H9 (cell line): ENCODE measurements at regions not wholly inside any gene's neighbourhood (a gene's known extent, or its start where the extent isn't known, plus 50 kb on each side); places are given as distances from the start of the nearest gene placed in this dataset.

Experiments used
- DNase-seq: peaks from one replicate; pipeline ENCODE4 v3.0.0-alpha.2; 2017
- H2AFZ ChIP-seq: one replicate; pipeline ENCODE4 v1.6.1; 2013; ENCODE audit warnings: mild to moderate bottlenecking, low read length, control low read depth, moderate library complexity
- H2AK5ac ChIP-seq: 2 replicates; pipeline ENCODE4 v1.6.1; 2013; ENCODE audit warnings: low read length, control low read depth, mixed read lengths; ENCODE audit not compliant: insufficient read length
- H2BK120ac ChIP-seq: one replicate; pipeline ENCODE4 v1.6.1; 2013; ENCODE audit warnings: low read depth, mild to moderate bottlenecking, low read length, control low read depth, inconsistent platforms; ENCODE audit not compliant: poor library complexity, severe bottlenecking
- H2BK12ac ChIP-seq: 2 replicates; pipeline ENCODE4 v1.6.1; 2013; ENCODE audit warnings: low read length, control low read depth, mixed read lengths, low read depth; ENCODE audit not compliant: insufficient read length
- H2BK15ac ChIP-seq: 2 replicates; pipeline ENCODE4 v1.6.1; 2013; ENCODE audit warnings: low read depth, low read length, control low read depth
- H2BK20ac ChIP-seq: one replicate; pipeline ENCODE4 v1.6.1; 2013; ENCODE audit warnings: low read depth, mild to moderate bottlenecking, low read length, control low read depth, inconsistent platforms; ENCODE audit not compliant: poor library complexity, severe bottlenecking
- H2BK5ac ChIP-seq: 2 replicates; pipeline ENCODE4 v1.6.1; 2013; ENCODE audit warnings: low read length, control low read depth, mixed read lengths; ENCODE audit not compliant: insufficient read length
- H3K14ac ChIP-seq: 2 replicates; pipeline ENCODE4 v1.6.1; 2013; ENCODE audit warnings: low read length, control low read depth; ENCODE audit not compliant: insufficient read depth
- H3K18ac ChIP-seq: 2 replicates; pipeline ENCODE4 v1.6.1; 2013; ENCODE audit warnings: low read depth, mild to moderate bottlenecking, mixed read lengths, low read length, control low read depth; ENCODE audit not compliant: insufficient read length
- H3K23ac ChIP-seq: 2 replicates; pipeline ENCODE4 v1.6.1; 2013; ENCODE audit warnings: low read length, control low read depth, mixed read lengths, low read depth; ENCODE audit not compliant: insufficient read length
- H3K23me2 ChIP-seq: 2 replicates; pipeline ENCODE4 v1.6.1; 2013; ENCODE audit warnings: low read depth, mild to moderate bottlenecking, mixed read lengths, low read length, control low read depth; ENCODE audit not compliant: insufficient read length, poor library complexity, severe bottlenecking
- H3K27ac ChIP-seq: 2 replicates; pipeline ENCODE4 v1.5.1; 2013; ENCODE audit warnings: low read length, control low read depth, mixed read lengths, low read depth; ENCODE audit not compliant: insufficient read length
- H3K27me3 ChIP-seq: 2 replicates; pipeline ENCODE4 v1.6.1; 2013; ENCODE audit warnings: low read length, control low read depth, inconsistent platforms; ENCODE audit not compliant: insufficient read depth
- H3K4ac ChIP-seq: 2 replicates; pipeline ENCODE4 v1.6.1; 2013; ENCODE audit warnings: low read depth, mild to moderate bottlenecking, control low read depth, inconsistent platforms, low read length, moderate library complexity
- H3K4me1 ChIP-seq: 2 replicates; pipeline ENCODE4 v1.6.1; 2013; ENCODE audit warnings: low read length, control low read depth, inconsistent platforms; ENCODE audit not compliant: insufficient read depth
- H3K4me2 ChIP-seq: 2 replicates; pipeline ENCODE4 v1.6.1; 2013; ENCODE audit warnings: low read length, control low read depth, mixed read lengths; ENCODE audit not compliant: insufficient read length, insufficient read depth
- H3K56ac ChIP-seq: 2 replicates; pipeline ENCODE4 v1.6.1; 2013; ENCODE audit warnings: low read depth, mild to moderate bottlenecking, mixed read lengths, low read length, control low read depth; ENCODE audit not compliant: insufficient read length
- H3K79me1 ChIP-seq: 2 replicates; pipeline ENCODE4 v1.6.1; 2013; ENCODE audit warnings: low read depth, mild to moderate bottlenecking, moderate library complexity, low read length, control low read depth, inconsistent platforms; ENCODE audit not compliant: insufficient read depth, poor library complexity, severe bottlenecking
- H3K79me2 ChIP-seq: 2 replicates; pipeline ENCODE4 v1.6.1; 2013; ENCODE audit warnings: low read length, control low read depth, inconsistent platforms; ENCODE audit not compliant: insufficient read depth
- H3K9ac ChIP-seq: 2 replicates; pipeline ENCODE4 v1.6.1; 2013; ENCODE audit warnings: low read length, control low read depth, mixed read lengths; ENCODE audit not compliant: insufficient read length; ENCODE audit errors: extremely low read depth
- H3K9me3 ChIP-seq: one replicate; pipeline ENCODE4 v1.6.1; 2013; ENCODE audit warnings: low read depth, low read length, inconsistent platforms; ENCODE audit not compliant: control insufficient read depth
- H3T11ph ChIP-seq: one replicate; pipeline ENCODE4 v1.6.1; 2013; ENCODE audit warnings: mild to moderate bottlenecking, low read length, control low read depth, inconsistent platforms
- H4K20me1 ChIP-seq: one replicate; pipeline ENCODE4 v1.6.1; 2013; ENCODE audit not compliant: control insufficient read depth, insufficient read length, insufficient read depth
- H4K5ac ChIP-seq: 2 replicates; pipeline ENCODE4 v1.6.1; 2013; ENCODE audit warnings: low read depth, mild to moderate bottlenecking, mixed read lengths, low read length, control low read depth; ENCODE audit not compliant: insufficient read length
- H4K8ac ChIP-seq: replicated peaks from 2 replicates; pipeline ENCODE4 v1.6.1; 2013; ENCODE audit warnings: low read length, control low read depth, mixed read lengths, low read depth; ENCODE audit not compliant: insufficient read length
- H4K91ac ChIP-seq: 2 replicates; pipeline ENCODE4 v1.6.1; 2013; ENCODE audit warnings: low read depth, mild to moderate bottlenecking, moderate library complexity, mixed read lengths, low read length, control low read depth; ENCODE audit not compliant: insufficient read length
- H3K27ac Mint-ChIP-seq, 3 experiments: 2 replicates in 2 of 3; 3 replicates in 1 of 3; pipeline ENCODE4 v1.8.0; 2020 to 2021; ENCODE audit warnings: mixed read lengths in 3 of 3, mild to moderate bottlenecking in 1 of 3, moderate library complexity in 1 of 3
- H3K27me3 Mint-ChIP-seq: 2 replicates; pipeline ENCODE4 v1.8.0; 2021; ENCODE audit warnings: low read depth, mild to moderate bottlenecking, moderate library complexity, mixed read lengths
- H3K36me3 Mint-ChIP-seq, 3 experiments: 2 replicates in 2 of 3; 3 replicates in 1 of 3; pipeline ENCODE4 v1.8.0; 2020 to 2021; ENCODE audit warnings: low read depth in 3 of 3, mixed read lengths in 3 of 3; ENCODE audit not compliant: insufficient read depth in 1 of 3
- H3K4me1 Mint-ChIP-seq, 2 experiments: 2 replicates each; pipeline ENCODE4 v1.8.0; 2020; ENCODE audit warnings: mixed read lengths in 2 of 2
- H3K4me3 Mint-ChIP-seq, 2 experiments: 2 replicates in 1 of 2; 3 replicates in 1 of 2; pipeline ENCODE4 v1.8.0; 2020 to 2021; ENCODE audit warnings: mild to moderate bottlenecking in 2 of 2, mixed read lengths in 2 of 2, moderate library complexity in 1 of 2
- H3K9me3 Mint-ChIP-seq, 2 experiments: 2 replicates in 1 of 2; 3 replicates in 1 of 2; pipeline ENCODE4 v1.8.0; 2020; ENCODE audit warnings: mild to moderate bottlenecking in 2 of 2, mixed read lengths in 2 of 2, moderate library complexity in 1 of 2
- WGBS: extraction: QIAGEN DNeasy Blood & Tissue Kit; methylation state at CpG from one replicate; pipeline ENCODE4 v1.1.7; 2013; ENCODE audit warnings: missing lambda C conversion rate, low lambda C conversion rate, mixed read lengths; ENCODE audit not compliant: insufficient read length; ENCODE audit errors: extremely low coverage; 5-methylcytosine and 5-hydroxymethylcytosine counted together
- TF ChIP-seq, protein P1 (sequence below): fragments of 200-600 bp; sonication (generic); conservative IDR thresholded peaks from 3 replicates; pipeline ENCODE4 v1.8.0; 2021; ENCODE audit warnings: antibody characterized with exemption, mild to moderate bottlenecking

DNA sequence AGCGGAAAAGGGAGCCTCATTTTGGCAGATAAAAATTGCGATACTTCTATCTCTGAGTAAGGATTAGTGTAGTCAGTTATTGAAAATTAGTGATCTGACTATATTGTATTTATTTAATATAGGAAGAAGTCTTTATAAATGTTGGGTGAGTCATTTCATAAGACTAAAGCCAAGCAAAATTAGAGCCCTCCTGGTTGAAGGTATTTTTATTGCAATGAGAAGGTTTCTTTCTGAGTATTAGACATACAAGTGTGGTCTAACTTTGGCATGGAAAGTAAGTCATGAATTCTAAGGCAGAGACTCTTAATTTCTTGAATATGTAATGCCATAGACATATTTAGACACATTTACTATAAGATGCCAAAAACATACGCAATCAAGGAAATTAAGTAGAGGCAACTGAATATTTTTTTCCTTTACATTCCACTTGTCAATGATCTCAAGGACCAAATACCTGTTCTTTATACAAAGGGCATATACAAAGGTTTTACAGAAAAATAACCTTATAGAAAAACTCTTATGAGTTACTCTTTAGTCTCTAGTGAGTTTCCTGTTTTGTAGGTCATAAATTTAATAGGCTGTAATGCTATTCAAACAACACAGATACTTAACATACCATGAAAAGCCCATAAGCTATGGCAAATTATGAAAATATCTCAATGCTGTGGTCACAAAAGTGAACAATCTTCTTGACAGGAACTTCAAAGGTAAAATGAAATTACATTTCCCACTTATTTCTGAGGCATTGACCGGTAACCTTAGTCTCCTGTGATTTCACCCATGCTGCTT, 156.6 kb upstream of the BTG1 start:
- no peaks in the 10 kb centered on the region for H3K9me3 ChIP-seq
- no peak overlapping the region for H3K4ac ChIP-seq
- no peaks in the 10 kb centered on the region for H3K79me2 ChIP-seq
- H2AK5ac ChIP-seq, result no peak overlapping the region
- H4K8ac ChIP-seq, result no peak overlapping the region
- H3K56ac ChIP-seq, result no peak overlapping the region
- H3K4me1 ChIP-seq, result peaks cover 3% of the 10 kb centered on the region; the same call in 1 of the 2 replicates
- no peaks in the 10 kb centered on the region for H3K23me2 ChIP-seq
- H3K27ac ChIP-seq, result no peak overlapping the region
- no peak overlapping the region for H3K4me2 ChIP-seq
- H4K20me1 ChIP-seq, result no peaks in the 10 kb centered on the region
- no peak overlapping the region for H3K14ac ChIP-seq
- H2BK5ac ChIP-seq, result no peak overlapping the region
- WGBS, result no CpG with 5 or more reads among the region's 4 CpGs
- Mint-ChIP-seq H3K27me3 (no peaks in the 10 kb centered on the region), H3K27ac (no peak overlapping the region), H3K9me3 (no peaks in the 10 kb centered on the region), H3K4me1 (peaks cover 23 to 24% of the 10 kb centered on the region in 2 experiments), H3K36me3 (peaks cover 0 to 6% (median 0%) of the 10 kb centered on the region in 3 experiments; a peak in 2 of 7 replicates), H3K4me3 (no peak overlapping the region)
- TF ChIP-seq, protein P1, sequence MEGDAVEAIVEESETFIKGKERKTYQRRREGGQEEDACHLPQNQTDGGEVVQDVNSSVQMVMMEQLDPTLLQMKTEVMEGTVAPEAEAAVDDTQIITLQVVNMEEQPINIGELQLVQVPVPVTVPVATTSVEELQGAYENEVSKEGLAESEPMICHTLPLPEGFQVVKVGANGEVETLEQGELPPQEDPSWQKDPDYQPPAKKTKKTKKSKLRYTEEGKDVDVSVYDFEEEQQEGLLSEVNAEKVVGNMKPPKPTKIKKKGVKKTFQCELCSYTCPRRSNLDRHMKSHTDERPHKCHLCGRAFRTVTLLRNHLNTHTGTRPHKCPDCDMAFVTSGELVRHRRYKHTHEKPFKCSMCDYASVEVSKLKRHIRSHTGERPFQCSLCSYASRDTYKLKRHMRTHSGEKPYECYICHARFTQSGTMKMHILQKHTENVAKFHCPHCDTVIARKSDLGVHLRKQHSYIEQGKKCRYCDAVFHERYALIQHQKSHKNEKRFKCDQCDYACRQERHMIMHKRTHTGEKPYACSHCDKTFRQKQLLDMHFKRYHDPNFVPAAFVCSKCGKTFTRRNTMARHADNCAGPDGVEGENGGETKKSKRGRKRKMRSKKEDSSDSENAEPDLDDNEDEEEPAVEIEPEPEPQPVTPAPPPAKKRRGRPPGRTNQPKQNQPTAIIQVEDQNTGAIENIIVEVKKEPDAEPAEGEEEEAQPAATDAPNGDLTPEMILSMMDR, result no peak
- DNase-seq, result no peak
- no peak overlapping the region for H2AFZ ChIP-seq
- H3T11ph ChIP-seq, result no peak overlapping the region
- no peak overlapping the region for H4K91ac ChIP-seq
- H2BK15ac ChIP-seq, result no peak overlapping the region
- H3K79me1 ChIP-seq, result no peaks in the 10 kb centered on the region
- no peaks in the 10 kb centered on the region for H3K27me3 ChIP-seq
- H3K18ac ChIP-seq, result no peak overlapping the region
- no peak overlapping the region for H3K23ac ChIP-seq
- H3K9ac ChIP-seq, result no peak overlapping the region
- no peak overlapping the region for H2BK20ac ChIP-seq
- H4K5ac ChIP-seq, result no peak overlapping the region
- no peak overlapping the region for H2BK12ac ChIP-seq
- no peak overlapping the region for H2BK120ac ChIP-seq
